ENCODE measurements at regions not wholly inside any gene's neighbourhood (a gene's known extent, or its start where the extent isn't known, plus 50 kb on each side); places are given as distances from the start of the nearest gene placed in this dataset.

DNA sequence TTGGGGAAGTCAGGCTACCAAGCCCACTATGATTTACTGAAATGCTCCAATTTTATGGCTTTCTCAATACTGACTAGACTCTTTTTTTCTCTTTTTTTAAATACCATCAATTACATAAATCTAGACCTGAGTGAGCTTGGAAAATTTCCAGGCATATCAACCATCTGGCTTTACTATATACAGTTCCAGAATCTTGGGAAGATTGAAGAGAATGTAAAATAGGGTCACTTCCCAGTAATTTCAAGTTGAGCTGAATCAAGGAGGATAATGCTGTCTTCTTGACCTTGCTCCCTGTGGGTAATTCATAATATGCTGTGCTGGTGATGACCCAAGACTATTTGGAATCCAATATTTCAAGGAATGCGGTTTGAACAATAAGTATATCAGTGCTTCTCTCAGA, 108.1 kb downstream of the MAP3K21 start:
- Histone ChIP-seq H3K27ac (no peak overlapping the region), H3K36me3 (no peaks in the 10 kb centered on the region), H3K9me3 (no peaks in the 10 kb centered on the region), H3K4me1 (no peaks in the 10 kb centered on the region), H3K27me3 (peaks cover 0 to 17% of the 10 kb centered on the region in 2 donors), H3K4me3 (no peak overlapping the region)
- TF ChIP-seq, protein P1, sequence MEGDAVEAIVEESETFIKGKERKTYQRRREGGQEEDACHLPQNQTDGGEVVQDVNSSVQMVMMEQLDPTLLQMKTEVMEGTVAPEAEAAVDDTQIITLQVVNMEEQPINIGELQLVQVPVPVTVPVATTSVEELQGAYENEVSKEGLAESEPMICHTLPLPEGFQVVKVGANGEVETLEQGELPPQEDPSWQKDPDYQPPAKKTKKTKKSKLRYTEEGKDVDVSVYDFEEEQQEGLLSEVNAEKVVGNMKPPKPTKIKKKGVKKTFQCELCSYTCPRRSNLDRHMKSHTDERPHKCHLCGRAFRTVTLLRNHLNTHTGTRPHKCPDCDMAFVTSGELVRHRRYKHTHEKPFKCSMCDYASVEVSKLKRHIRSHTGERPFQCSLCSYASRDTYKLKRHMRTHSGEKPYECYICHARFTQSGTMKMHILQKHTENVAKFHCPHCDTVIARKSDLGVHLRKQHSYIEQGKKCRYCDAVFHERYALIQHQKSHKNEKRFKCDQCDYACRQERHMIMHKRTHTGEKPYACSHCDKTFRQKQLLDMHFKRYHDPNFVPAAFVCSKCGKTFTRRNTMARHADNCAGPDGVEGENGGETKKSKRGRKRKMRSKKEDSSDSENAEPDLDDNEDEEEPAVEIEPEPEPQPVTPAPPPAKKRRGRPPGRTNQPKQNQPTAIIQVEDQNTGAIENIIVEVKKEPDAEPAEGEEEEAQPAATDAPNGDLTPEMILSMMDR (IDR thresholded peaks at IDR 0.05) = no peak
- DNase-seq = no peak
- intact Hi-C loops (cut with DNase I; ENCODE audit: low total_unique reads) = no loop called here

DNA sequence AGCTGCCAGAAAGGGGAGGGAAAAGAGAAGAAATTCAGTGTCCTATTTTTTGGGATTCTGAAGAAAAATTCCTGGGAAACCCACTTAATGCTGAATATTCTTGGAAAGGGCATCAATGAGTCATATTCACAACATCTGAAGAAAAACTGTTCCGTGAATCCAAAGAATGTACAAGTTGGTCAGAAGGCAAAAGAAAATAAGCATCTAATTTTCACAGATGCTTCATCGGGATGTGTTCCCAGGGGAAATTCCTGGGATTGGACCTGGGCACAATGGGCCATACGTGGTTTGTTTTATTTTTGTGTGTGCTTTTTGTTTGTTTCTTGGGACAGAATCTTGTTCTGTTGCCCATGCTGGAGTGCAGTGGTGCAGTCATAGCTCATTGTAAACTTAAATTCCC, 112.2 kb downstream of the MAP3K21 start:
- Histone ChIP-seq H3K27me3 (peaks cover 0 to 17% of the 10 kb centered on the region in 2 donors), H3K36me3 (no peaks in the 10 kb centered on the region), H3K27ac (no peak overlapping the region), H3K9me3 (no peaks in the 10 kb centered on the region), H3K4me3 (no peak overlapping the region), H3K4me1 (no peaks in the 10 kb centered on the region)
- TF ChIP-seq, protein P1 (IDR thresholded peaks at IDR 0.05) = no peak
- no peak for DNase-seq
- intact Hi-C loops (cut with DNase I; ENCODE audit: low total_unique reads) = no loop called here

DNA sequence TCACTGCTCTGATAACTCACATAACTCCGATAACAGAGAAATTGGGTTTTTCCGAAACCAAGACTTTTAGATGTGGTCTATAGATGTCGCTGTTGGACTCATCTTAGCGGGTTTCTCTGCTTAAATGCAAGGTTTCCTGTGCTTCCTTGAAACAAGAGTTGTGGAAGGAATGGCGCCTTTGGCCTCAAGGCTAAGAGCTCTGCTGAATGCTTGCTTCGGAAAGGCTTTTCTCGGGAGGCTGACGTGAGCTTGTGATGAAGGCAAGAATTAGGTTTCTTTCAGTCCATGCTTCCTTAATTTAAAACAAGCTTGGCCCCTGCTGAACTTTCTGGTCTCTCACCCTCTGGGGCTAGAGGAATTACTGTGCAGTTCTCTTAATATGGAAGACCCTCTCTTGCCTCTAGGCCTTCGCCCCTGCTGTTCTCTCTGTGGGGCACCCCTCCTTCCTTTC, 113.5 kb downstream of the MAP3K21 start:
- TF ChIP-seq, protein P1 (IDR thresholded peaks at IDR 0.05) = peak; percentile 47 to 48
- H3K27ac ChIP-seq = no peak overlapping the region
- H3K36me3 ChIP-seq = no peaks in the 10 kb centered on the region
- intact Hi-C loops (cut with DNase I; ENCODE audit: low total_unique reads) = no loop called here
- no peak overlapping the region for H3K4me3 ChIP-seq
- DNase-seq = no peak
- peaks cover 0 to 17% of the 10 kb centered on the region in 2 donors for H3K27me3 ChIP-seq
- H3K9me3 ChIP-seq = no peaks in the 10 kb centered on the region
- no peaks in the 10 kb centered on the region for H3K4me1 ChIP-seq

DNA sequence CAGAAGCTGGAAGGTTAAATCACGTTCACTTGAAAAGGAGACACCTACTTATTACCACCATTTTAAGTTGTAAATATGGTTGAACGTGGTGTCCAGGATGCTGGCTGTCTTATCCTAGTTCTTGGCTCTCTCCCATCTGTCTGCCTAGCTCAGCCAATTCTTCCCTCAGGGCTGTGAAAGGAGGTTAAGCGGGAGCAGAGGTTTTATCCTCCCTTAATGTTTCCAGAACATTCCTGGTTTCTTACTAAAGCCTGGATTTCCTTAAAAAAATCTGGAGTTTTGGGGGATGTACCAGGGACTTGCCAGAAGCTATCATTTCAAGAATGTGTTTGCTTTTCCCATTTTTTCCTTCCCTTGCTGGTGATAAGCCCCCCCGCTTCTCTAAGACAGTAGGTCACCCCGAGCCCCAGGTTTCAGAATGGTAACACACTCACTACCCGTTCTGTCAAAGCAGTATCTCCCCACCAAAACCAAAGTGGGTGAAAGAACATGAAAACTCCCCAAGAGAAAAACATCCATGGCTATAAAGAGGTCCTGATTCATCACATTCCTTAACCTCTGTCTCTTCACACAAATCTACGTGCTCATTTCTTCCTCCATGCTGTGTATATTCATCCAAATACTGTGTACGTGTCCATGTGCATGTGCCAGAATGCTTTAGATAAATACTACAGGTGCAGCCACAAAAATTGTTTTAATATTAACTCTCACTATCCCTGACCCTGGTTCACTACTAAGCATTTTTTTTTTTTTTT, 114.7 kb downstream of the MAP3K21 start:
- intact Hi-C loops (cut with DNase I; ENCODE audit: low total_unique reads) = no loop called here
- H3K27ac ChIP-seq = no peak overlapping the region
- no peaks in the 10 kb centered on the region for H3K36me3 ChIP-seq
- TF ChIP-seq, protein P1 (IDR thresholded peaks at IDR 0.05) = no peak
- no peaks in the 10 kb centered on the region for H3K4me1 ChIP-seq
- H3K27me3 ChIP-seq = peaks cover 0 to 17% of the 10 kb centered on the region in 2 donors
- H3K4me3 ChIP-seq = no peak overlapping the region
- no peaks in the 10 kb centered on the region for H3K9me3 ChIP-seq
- DNase-seq = no peak

DNA sequence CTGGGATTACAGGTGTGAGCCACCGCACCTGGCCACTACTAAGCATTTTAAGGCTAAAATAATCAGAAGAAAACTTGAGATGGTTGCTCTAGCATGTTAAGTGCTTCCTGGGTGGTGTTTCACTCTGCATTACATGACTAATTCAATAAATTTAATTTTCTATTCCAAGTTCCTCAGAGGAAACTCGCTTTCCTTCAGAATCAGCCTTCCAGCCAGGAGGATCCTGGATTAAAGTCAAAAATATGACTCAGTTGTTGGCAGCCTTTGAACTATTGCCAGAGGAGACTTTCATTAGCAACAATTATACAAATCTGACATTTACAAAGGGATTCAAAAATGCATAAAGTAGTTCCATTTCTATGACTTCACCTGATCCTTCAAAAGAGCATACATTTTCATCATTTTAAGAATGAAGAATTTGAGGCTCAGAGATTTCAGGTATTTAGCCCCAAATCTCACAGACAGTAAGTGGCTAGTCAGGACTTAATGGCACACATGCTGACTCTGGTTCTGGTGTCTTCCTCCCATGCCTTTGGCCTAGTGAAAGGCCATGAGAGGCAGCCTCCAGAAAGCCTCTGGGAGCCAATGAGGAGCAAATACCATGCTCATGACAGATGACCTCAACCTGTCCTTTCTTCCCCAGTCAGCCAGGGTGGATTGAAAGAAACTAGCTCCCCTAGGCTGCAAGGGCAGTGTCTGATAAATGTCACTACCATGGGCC, 115.7 kb downstream of the MAP3K21 start:
- Histone ChIP-seq H3K4me1 (no peaks in the 10 kb centered on the region), H3K36me3 (no peaks in the 10 kb centered on the region), H3K27ac (no peak overlapping the region), H3K4me3 (no peak overlapping the region), H3K9me3 (no peaks in the 10 kb centered on the region), H3K27me3 (peaks cover 0 to 17% of the 10 kb centered on the region in 2 donors)
- intact Hi-C loops (cut with DNase I; ENCODE audit: low total_unique reads) = no loop called here
- TF ChIP-seq, protein P1 (IDR thresholded peaks at IDR 0.05) = no peak
- DNase-seq = no peak
